ENCODE measurements at regions not wholly inside any gene's neighbourhood (a gene's known extent, or its start where the extent isn't known, plus 50 kb on each side); places are given as distances from the start of the nearest gene placed in this dataset.

DNA sequence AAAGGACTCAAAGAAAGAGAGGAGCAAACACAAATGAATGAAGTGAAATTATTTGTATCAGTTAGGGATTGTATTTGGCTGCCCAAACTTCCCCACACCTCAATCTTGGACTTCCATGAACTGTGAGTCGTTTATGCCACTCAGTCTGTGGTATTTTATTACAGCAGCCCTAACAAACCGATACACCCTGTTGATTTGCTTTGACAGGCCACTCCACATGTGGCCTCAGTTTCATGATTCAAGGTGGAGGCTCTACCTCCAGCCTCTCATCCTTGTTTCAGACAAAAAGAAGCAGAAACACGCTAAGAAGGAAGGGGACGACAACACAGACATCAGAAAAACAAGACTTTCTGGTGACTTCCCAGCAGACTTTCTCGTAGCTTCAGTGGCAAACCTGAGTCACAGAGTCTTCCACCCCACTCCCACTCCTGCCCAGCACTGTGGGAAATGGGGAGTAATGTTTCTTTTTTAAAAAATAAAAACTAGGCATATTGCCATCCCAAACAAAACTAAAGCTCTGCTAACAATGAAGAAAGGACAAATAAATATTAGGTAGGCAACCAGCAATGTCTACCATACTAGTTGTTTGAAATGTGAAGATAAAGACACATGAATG lies 52.2 kb upstream of the ABCA1 start:
- no peaks in the 10 kb centered on the region for H3K9me3 ChIP-seq (replicated peaks; ENCODE audit: insufficient read depth, low read length)
- no peaks in the 10 kb centered on the region for H3K27me3 ChIP-seq (replicated peaks; ENCODE audit: insufficient read depth, low read length)
- H3K9me2 ChIP-seq (replicated peaks; ENCODE audit: insufficient read depth, low read length): no peaks in the 10 kb centered on the region
- H3K9ac ChIP-seq (ENCODE audit: low read length): no peak overlapping the region
- no peak for DNase-seq
- H2AFZ ChIP-seq (ENCODE audit: low read length): no peak overlapping the region
- no peaks in the 10 kb centered on the region for H3F3A ChIP-seq (ENCODE audit: insufficient read depth, low read length)
- H4K20me1 ChIP-seq (ENCODE audit: insufficient read depth, low read length): no peaks in the 10 kb centered on the region
- H3K36me3 ChIP-seq (replicated peaks; ENCODE audit: insufficient read depth, low read length): no peaks in the 10 kb centered on the region
- H3K4me2 ChIP-seq (ENCODE audit: low read depth, low read length): no peak overlapping the region
- TF ChIP-seq, protein P1, sequence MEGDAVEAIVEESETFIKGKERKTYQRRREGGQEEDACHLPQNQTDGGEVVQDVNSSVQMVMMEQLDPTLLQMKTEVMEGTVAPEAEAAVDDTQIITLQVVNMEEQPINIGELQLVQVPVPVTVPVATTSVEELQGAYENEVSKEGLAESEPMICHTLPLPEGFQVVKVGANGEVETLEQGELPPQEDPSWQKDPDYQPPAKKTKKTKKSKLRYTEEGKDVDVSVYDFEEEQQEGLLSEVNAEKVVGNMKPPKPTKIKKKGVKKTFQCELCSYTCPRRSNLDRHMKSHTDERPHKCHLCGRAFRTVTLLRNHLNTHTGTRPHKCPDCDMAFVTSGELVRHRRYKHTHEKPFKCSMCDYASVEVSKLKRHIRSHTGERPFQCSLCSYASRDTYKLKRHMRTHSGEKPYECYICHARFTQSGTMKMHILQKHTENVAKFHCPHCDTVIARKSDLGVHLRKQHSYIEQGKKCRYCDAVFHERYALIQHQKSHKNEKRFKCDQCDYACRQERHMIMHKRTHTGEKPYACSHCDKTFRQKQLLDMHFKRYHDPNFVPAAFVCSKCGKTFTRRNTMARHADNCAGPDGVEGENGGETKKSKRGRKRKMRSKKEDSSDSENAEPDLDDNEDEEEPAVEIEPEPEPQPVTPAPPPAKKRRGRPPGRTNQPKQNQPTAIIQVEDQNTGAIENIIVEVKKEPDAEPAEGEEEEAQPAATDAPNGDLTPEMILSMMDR (IDR thresholded peaks at IDR 0.05; ENCODE audit: low read length): no peak
- TF ChIP-seq EZH2 (optimal IDR thresholded peaks at IDR 0.05; ENCODE audit: low read depth, low read length) (no peak), EZH2phosphoT487 (IDR thresholded peaks at IDR 0.05; ENCODE audit: low read length) (no peak)
- H3K27ac ChIP-seq (ENCODE audit: low read length): no peak overlapping the region
- H3K4me1 ChIP-seq (ENCODE audit: low read length): 0 out of 2 replicates have a peak, but pooled peaks cover 4% of the 10 kb centered on the region
- no peak overlapping the region for H3K4me3 ChIP-seq (ENCODE audit: low read length)
- H3K79me2 ChIP-seq (ENCODE audit: low read length): no peaks in the 10 kb centered on the region

DNA sequence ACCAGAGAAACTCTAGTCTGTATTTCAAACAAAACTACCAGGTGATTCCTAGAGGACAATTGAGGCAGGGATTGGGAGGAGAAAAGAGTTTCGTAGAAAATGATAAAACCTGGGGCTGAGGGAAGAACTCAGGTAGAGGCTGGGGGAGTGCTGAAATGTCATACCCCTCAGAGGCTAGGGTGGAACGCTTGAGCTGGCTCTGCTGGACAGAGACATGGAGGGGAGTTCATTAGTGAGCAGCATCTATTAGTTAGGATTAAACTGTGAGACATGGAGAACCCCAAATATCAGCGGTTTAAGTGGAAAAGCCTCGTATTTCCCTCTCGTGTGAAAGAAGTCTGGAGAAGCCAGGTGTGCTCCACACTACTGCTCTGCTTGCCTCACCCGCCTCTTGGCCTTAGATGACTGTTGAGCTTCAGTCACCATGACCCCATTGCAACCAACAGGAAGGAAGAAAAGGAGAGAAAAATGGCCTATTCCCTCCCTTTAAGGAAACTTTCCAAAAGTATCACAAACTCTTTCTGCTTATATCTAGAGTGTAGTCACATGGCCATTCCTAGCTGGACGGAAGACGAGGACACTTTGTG lies 53.7 kb upstream of the ABCA1 start:
- H3K9me2 ChIP-seq (replicated peaks; ENCODE audit: insufficient read depth, low read length): no peaks in the 10 kb centered on the region
- no peaks in the 10 kb centered on the region for H3K9me3 ChIP-seq (replicated peaks; ENCODE audit: insufficient read depth, low read length)
- H3K4me2 ChIP-seq (ENCODE audit: low read depth, low read length): no peak overlapping the region
- H3K36me3 ChIP-seq (replicated peaks; ENCODE audit: insufficient read depth, low read length): no peaks in the 10 kb centered on the region
- no peak for DNase-seq
- H3F3A ChIP-seq (ENCODE audit: insufficient read depth, low read length): no peaks in the 10 kb centered on the region
- H3K9ac ChIP-seq (ENCODE audit: low read length): no peak overlapping the region
- no peaks in the 10 kb centered on the region for H4K20me1 ChIP-seq (ENCODE audit: insufficient read depth, low read length)
- TF ChIP-seq EZH2phosphoT487 (IDR thresholded peaks at IDR 0.05; ENCODE audit: low read length) (no peak), EZH2 (optimal IDR thresholded peaks at IDR 0.05; ENCODE audit: low read depth, low read length) (no peak)
- TF ChIP-seq, protein P1 (IDR thresholded peaks at IDR 0.05; ENCODE audit: low read length): no peak
- no peak overlapping the region for H3K4me3 ChIP-seq (ENCODE audit: low read length)
- H3K4me1 ChIP-seq (ENCODE audit: low read length): peaks cover 8% of the 10 kb centered on the region; the same call in 1 of the 2 replicates
- H2AFZ ChIP-seq (ENCODE audit: low read length): no peak overlapping the region
- no peaks in the 10 kb centered on the region for H3K27me3 ChIP-seq (replicated peaks; ENCODE audit: insufficient read depth, low read length)
- H3K79me2 ChIP-seq (ENCODE audit: low read length): no peaks in the 10 kb centered on the region
- no peak overlapping the region for H3K27ac ChIP-seq (ENCODE audit: low read length)

DNA sequence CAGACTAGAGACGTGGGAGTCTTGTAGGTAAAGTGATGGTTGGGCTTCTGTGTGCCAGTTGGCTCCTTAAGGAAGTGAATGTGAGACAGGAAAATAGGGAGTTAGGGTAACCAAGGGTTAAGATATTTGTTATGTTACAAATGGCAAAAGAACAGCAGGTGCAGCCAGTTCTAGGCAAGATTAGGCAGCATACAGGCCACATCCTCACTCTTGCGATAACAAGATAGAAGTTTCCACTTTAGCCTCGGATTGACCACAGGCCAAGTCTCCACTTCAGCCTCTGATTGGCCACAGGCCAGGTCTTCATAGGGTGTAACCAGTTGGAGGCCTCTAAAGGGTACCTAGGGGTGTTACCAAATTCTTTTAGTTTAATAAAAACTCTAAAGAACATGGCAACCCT lies 54.6 kb upstream of the ABCA1 start:
- Histone ChIP-seq H3F3A (ENCODE audit: insufficient read depth, low read length) (no peaks in the 10 kb centered on the region), H3K9me3 (replicated peaks; ENCODE audit: insufficient read depth, low read length) (no peaks in the 10 kb centered on the region), H3K4me3 (ENCODE audit: low read length) (no peak overlapping the region), H3K27ac (ENCODE audit: low read length) (no peak overlapping the region), H4K20me1 (ENCODE audit: insufficient read depth, low read length) (no peaks in the 10 kb centered on the region), H3K4me1 (ENCODE audit: low read length) (peaks cover 8% of the 10 kb centered on the region; the same call in 1 of the 2 replicates), H3K9ac (ENCODE audit: low read length) (no peak overlapping the region), H2AFZ (ENCODE audit: low read length) (no peak overlapping the region), H3K79me2 (ENCODE audit: low read length) (no peaks in the 10 kb centered on the region), H3K9me2 (replicated peaks; ENCODE audit: insufficient read depth, low read length) (no peaks in the 10 kb centered on the region), H3K36me3 (replicated peaks; ENCODE audit: insufficient read depth, low read length) (no peaks in the 10 kb centered on the region), H3K27me3 (replicated peaks; ENCODE audit: insufficient read depth, low read length) (no peaks in the 10 kb centered on the region), H3K4me2 (ENCODE audit: low read depth, low read length) (no peak overlapping the region)
- TF ChIP-seq EZH2 (optimal IDR thresholded peaks at IDR 0.05; ENCODE audit: low read depth, low read length): no peak
- no peak for TF ChIP-seq EZH2phosphoT487 (IDR thresholded peaks at IDR 0.05; ENCODE audit: low read length)
- TF ChIP-seq, protein P1 (IDR thresholded peaks at IDR 0.05; ENCODE audit: low read length): no peak
- no peak for DNase-seq
